ENCODE measurements at regions not wholly inside any gene's neighbourhood (a gene's known extent, or its start where the extent isn't known, plus 50 kb on each side); places are given as distances from the start of the nearest gene placed in this dataset.
A peak's percentile ranks its signal among the peaks of the same experiment; 100 is the strongest.
"Not testable (repeated sequence)": the region's sequence is repeated elsewhere in the genome, so short reads cannot be mapped to it uniquely, and the experiment has no call there.

DNA sequence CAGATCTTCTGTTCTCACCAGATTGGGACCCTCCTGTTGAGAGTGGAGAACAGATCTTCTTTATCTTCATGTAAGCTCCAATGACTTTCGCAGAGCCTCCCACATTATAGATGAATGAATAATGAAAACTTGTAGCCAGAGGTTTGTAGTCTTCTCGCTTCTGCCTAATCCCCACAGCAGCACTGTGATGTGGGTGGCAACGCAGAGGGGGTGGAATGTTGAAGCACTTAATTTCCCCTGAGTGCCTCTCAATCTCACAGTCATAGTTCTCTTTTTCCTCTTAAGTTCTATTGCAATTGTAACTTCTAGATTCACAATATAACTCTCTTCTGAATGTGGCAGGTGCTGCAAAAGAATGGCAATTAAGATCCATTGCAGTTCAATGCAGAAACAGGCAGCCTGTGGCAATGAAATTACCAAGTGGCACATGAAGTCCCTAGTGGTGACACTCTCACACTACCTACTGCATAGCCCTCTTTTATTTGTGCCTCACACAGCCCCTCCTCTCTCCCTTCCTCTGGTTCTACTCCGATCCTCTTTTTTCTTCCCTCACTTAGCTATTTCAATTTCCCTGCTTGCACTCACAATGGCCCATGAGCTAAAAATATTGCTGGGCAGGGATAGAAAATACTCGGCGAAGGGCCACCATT lies 281.9 kb downstream of the UBE3D start:
- Histone ChIP-seq H3K9me3 (no peaks in the 10 kb centered on the region), H3K27me3 (no peaks in the 10 kb centered on the region), H3K4me3 (no peak overlapping the region), H3K36me3 (no peaks in the 10 kb centered on the region), H3K27ac (no peak overlapping the region), H3K4me1 (no peaks in the 10 kb centered on the region)
- TF ChIP-seq, protein P1, sequence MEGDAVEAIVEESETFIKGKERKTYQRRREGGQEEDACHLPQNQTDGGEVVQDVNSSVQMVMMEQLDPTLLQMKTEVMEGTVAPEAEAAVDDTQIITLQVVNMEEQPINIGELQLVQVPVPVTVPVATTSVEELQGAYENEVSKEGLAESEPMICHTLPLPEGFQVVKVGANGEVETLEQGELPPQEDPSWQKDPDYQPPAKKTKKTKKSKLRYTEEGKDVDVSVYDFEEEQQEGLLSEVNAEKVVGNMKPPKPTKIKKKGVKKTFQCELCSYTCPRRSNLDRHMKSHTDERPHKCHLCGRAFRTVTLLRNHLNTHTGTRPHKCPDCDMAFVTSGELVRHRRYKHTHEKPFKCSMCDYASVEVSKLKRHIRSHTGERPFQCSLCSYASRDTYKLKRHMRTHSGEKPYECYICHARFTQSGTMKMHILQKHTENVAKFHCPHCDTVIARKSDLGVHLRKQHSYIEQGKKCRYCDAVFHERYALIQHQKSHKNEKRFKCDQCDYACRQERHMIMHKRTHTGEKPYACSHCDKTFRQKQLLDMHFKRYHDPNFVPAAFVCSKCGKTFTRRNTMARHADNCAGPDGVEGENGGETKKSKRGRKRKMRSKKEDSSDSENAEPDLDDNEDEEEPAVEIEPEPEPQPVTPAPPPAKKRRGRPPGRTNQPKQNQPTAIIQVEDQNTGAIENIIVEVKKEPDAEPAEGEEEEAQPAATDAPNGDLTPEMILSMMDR (IDR thresholded peaks at IDR 0.05) = no peak
- DNase-seq (no peak), ATAC-seq (peak; percentile 50)
- intact Hi-C loops (cut with DNase I) = no loop called here

DNA sequence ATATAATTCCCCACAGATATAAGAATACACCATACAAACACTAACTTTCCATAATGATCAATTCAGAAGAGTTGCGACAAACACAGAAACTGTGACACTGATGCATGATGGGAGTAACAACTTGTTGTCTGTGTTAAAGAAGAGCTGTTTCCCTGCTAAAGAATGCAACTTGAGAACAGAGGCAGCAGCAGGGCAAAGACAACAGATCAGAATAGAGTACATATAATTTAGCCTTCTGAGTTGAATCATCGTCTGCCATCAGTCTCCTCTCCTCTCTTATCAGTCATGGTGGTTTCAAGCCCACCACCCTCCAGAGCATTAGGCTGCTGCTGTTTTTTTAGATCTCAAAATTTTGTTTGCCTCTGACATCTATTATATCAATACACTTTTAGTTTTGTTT lies 280.4 kb downstream of the UBE3D start:
- H3K4me1 ChIP-seq = no peaks in the 10 kb centered on the region
- TF ChIP-seq, protein P1 (IDR thresholded peaks at IDR 0.05) = no peak
- H3K36me3 ChIP-seq = no peaks in the 10 kb centered on the region
- H3K9me3 ChIP-seq = no peaks in the 10 kb centered on the region
- no peaks in the 10 kb centered on the region for H3K27me3 ChIP-seq
- no peak for ATAC-seq
- H3K4me3 ChIP-seq = no peak overlapping the region
- intact Hi-C loops (cut with DNase I) = no loop called here
- no peak overlapping the region for H3K27ac ChIP-seq
- no peak for DNase-seq

DNA sequence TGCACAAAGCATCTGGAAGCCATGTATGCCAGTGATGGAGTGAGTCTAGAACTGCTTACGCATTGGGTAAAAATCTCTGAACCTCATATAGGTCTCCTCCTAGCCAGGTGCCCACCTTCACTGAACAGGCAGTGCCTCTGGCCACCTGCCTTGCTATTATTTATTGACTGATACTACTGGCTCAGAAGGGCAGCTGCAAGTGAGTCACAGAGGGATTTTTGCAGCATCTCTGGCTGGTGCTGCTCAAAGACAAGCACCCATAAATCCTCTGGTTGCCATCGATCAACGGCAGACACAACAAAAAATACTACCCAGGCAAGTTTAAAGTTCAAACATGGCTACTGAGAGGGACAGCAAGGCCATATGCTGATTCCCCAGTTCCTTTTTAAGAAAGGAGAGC lies 279.4 kb downstream of the UBE3D start:
- TF ChIP-seq, protein P1 (IDR thresholded peaks at IDR 0.05) = no peak
- Histone ChIP-seq H3K27ac (no peak overlapping the region), H3K4me1 (no peaks in the 10 kb centered on the region), H3K27me3 (no peaks in the 10 kb centered on the region), H3K36me3 (no peaks in the 10 kb centered on the region), H3K9me3 (no peaks in the 10 kb centered on the region), H3K4me3 (no peak overlapping the region)
- no peak for ATAC-seq
- intact Hi-C loops (cut with DNase I) = no loop called here
- DNase-seq = no peak

DNA sequence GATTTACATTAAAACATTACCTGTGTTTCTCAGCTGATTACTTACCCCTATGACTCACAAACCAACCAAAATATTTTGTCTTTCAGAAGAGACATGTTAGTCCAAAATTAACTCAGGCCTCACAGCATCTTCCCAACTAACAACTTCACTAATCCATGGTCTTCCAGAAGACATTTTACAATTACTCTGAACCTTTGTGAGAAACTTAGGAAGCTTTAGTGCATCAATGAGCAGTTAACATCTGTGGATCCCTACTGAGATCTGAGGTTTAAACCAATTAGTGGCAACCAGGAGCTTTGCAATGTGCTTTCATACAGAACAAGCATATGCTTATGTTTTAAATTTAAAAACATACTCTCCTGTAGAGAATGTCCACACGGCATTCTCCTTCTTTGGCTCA lies 269.7 kb downstream of the UBE3D start:
- no peaks in the 10 kb centered on the region for H3K36me3 ChIP-seq
- TF ChIP-seq, protein P1 (IDR thresholded peaks at IDR 0.05) = no peak
- H3K27ac ChIP-seq = no peak overlapping the region
- no peaks in the 10 kb centered on the region for H3K4me1 ChIP-seq
- ATAC-seq (no peak), DNase-seq (no peak)
- H3K27me3 ChIP-seq = no peaks in the 10 kb centered on the region
- no peaks in the 10 kb centered on the region for H3K9me3 ChIP-seq
- H3K4me3 ChIP-seq = no peak overlapping the region
- intact Hi-C loops (cut with DNase I) = no loop called here

DNA sequence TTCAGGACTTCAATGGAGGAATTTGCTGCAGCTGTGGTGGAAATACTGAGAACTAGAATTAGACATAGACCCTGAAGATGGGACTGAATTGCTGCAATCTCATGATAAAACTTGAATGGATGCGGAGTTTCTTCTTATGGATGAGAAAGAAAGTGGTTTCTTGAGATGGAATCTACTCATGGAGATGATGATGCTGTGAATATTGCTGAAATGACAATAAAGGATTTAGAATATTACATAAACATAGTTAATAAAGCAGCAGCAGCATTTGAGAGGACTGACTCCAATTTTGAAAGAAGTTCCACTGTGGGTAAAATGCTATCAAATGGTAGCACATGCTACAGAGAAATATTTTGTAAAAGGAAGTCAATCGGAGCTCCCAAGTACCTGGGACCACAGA lies 264.6 kb downstream of the UBE3D start:
- Histone ChIP-seq H3K4me1 (no peaks in the 10 kb centered on the region), H3K27ac (no peak overlapping the region), H3K36me3 (no peaks in the 10 kb centered on the region), H3K4me3 (no peak overlapping the region), H3K9me3 (peaks cover 5% of the 10 kb centered on the region), H3K27me3 (no peaks in the 10 kb centered on the region)
- TF ChIP-seq, protein P1 (IDR thresholded peaks at IDR 0.05) = no peak
- DNase-seq (no peak), ATAC-seq (no peak)
- intact Hi-C loops (cut with DNase I) = no loop called here

DNA sequence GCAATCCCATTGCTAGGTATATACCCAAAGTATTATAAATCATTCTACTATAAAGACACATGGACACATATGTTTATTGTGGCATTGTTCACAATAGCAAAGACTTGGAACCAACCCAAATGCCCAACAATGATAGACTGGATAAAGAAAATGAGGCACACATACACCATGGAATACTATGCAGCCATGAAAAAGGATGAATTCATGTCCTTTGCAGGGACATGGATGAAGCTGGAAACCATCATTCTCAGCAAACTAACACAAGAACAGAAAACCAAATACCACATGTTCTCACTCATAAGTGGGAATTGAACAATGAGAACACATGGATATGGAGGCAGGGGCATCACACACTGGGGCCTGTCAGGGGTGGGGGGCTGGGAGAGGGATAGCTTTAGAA lies 249.4 kb downstream of the UBE3D start:
- H3K9me3 ChIP-seq; DNase-seq; H3K4me3 ChIP-seq; H3K27me3 ChIP-seq; ATAC-seq; H3K27ac ChIP-seq; intact Hi-C loops (cut with DNase I); H3K4me1 ChIP-seq; H3K36me3 ChIP-seq: not testable (repeated sequence)
